H9 (cell line): ENCODE measurements at regions not wholly inside any gene's neighbourhood (a gene's known extent, or its start where the extent isn't known, plus 50 kb on each side); places are given as distances from the start of the nearest gene placed in this dataset.

ENCODE experiments used
- DNase-seq: peaks from one replicate; pipeline ENCODE4 v3.0.0-alpha.2; 2017
- H2AFZ ChIP-seq: one replicate; pipeline ENCODE4 v1.6.1; 2013; ENCODE audit warnings: mild to moderate bottlenecking, low read length, control low read depth, moderate library complexity
- H2AK5ac ChIP-seq: 2 replicates; pipeline ENCODE4 v1.6.1; 2013; ENCODE audit warnings: low read length, control low read depth, mixed read lengths; ENCODE audit not compliant: insufficient read length
- H2BK120ac ChIP-seq: one replicate; pipeline ENCODE4 v1.6.1; 2013; ENCODE audit warnings: low read depth, mild to moderate bottlenecking, low read length, control low read depth, inconsistent platforms; ENCODE audit not compliant: poor library complexity, severe bottlenecking
- H2BK12ac ChIP-seq: 2 replicates; pipeline ENCODE4 v1.6.1; 2013; ENCODE audit warnings: low read length, control low read depth, mixed read lengths, low read depth; ENCODE audit not compliant: insufficient read length
- H2BK15ac ChIP-seq: 2 replicates; pipeline ENCODE4 v1.6.1; 2013; ENCODE audit warnings: low read depth, low read length, control low read depth
- H2BK20ac ChIP-seq: one replicate; pipeline ENCODE4 v1.6.1; 2013; ENCODE audit warnings: low read depth, mild to moderate bottlenecking, low read length, control low read depth, inconsistent platforms; ENCODE audit not compliant: poor library complexity, severe bottlenecking
- H2BK5ac ChIP-seq: 2 replicates; pipeline ENCODE4 v1.6.1; 2013; ENCODE audit warnings: low read length, control low read depth, mixed read lengths; ENCODE audit not compliant: insufficient read length
- H3K14ac ChIP-seq: 2 replicates; pipeline ENCODE4 v1.6.1; 2013; ENCODE audit warnings: low read length, control low read depth; ENCODE audit not compliant: insufficient read depth
- H3K18ac ChIP-seq: 2 replicates; pipeline ENCODE4 v1.6.1; 2013; ENCODE audit warnings: low read depth, mild to moderate bottlenecking, mixed read lengths, low read length, control low read depth; ENCODE audit not compliant: insufficient read length
- H3K23ac ChIP-seq: 2 replicates; pipeline ENCODE4 v1.6.1; 2013; ENCODE audit warnings: low read length, control low read depth, mixed read lengths, low read depth; ENCODE audit not compliant: insufficient read length
- H3K23me2 ChIP-seq: 2 replicates; pipeline ENCODE4 v1.6.1; 2013; ENCODE audit warnings: low read depth, mild to moderate bottlenecking, mixed read lengths, low read length, control low read depth; ENCODE audit not compliant: insufficient read length, poor library complexity, severe bottlenecking
- H3K27ac ChIP-seq: 2 replicates; pipeline ENCODE4 v1.5.1; 2013; ENCODE audit warnings: low read length, control low read depth, mixed read lengths, low read depth; ENCODE audit not compliant: insufficient read length
- H3K27me3 ChIP-seq: 2 replicates; pipeline ENCODE4 v1.6.1; 2013; ENCODE audit warnings: low read length, control low read depth, inconsistent platforms; ENCODE audit not compliant: insufficient read depth
- H3K4ac ChIP-seq: 2 replicates; pipeline ENCODE4 v1.6.1; 2013; ENCODE audit warnings: low read depth, mild to moderate bottlenecking, control low read depth, inconsistent platforms, low read length, moderate library complexity
- H3K4me1 ChIP-seq: 2 replicates; pipeline ENCODE4 v1.6.1; 2013; ENCODE audit warnings: low read length, control low read depth, inconsistent platforms; ENCODE audit not compliant: insufficient read depth
- H3K4me2 ChIP-seq: 2 replicates; pipeline ENCODE4 v1.6.1; 2013; ENCODE audit warnings: low read length, control low read depth, mixed read lengths; ENCODE audit not compliant: insufficient read length, insufficient read depth
- H3K56ac ChIP-seq: 2 replicates; pipeline ENCODE4 v1.6.1; 2013; ENCODE audit warnings: low read depth, mild to moderate bottlenecking, mixed read lengths, low read length, control low read depth; ENCODE audit not compliant: insufficient read length
- H3K79me1 ChIP-seq: 2 replicates; pipeline ENCODE4 v1.6.1; 2013; ENCODE audit warnings: low read depth, mild to moderate bottlenecking, moderate library complexity, low read length, control low read depth, inconsistent platforms; ENCODE audit not compliant: insufficient read depth, poor library complexity, severe bottlenecking
- H3K79me2 ChIP-seq: 2 replicates; pipeline ENCODE4 v1.6.1; 2013; ENCODE audit warnings: low read length, control low read depth, inconsistent platforms; ENCODE audit not compliant: insufficient read depth
- H3K9ac ChIP-seq: 2 replicates; pipeline ENCODE4 v1.6.1; 2013; ENCODE audit warnings: low read length, control low read depth, mixed read lengths; ENCODE audit not compliant: insufficient read length; ENCODE audit errors: extremely low read depth
- H3K9me3 ChIP-seq: one replicate; pipeline ENCODE4 v1.6.1; 2013; ENCODE audit warnings: low read depth, low read length, inconsistent platforms; ENCODE audit not compliant: control insufficient read depth
- H3T11ph ChIP-seq: one replicate; pipeline ENCODE4 v1.6.1; 2013; ENCODE audit warnings: mild to moderate bottlenecking, low read length, control low read depth, inconsistent platforms
- H4K20me1 ChIP-seq: one replicate; pipeline ENCODE4 v1.6.1; 2013; ENCODE audit not compliant: control insufficient read depth, insufficient read length, insufficient read depth
- H4K5ac ChIP-seq: 2 replicates; pipeline ENCODE4 v1.6.1; 2013; ENCODE audit warnings: low read depth, mild to moderate bottlenecking, mixed read lengths, low read length, control low read depth; ENCODE audit not compliant: insufficient read length
- H4K8ac ChIP-seq: replicated peaks from 2 replicates; pipeline ENCODE4 v1.6.1; 2013; ENCODE audit warnings: low read length, control low read depth, mixed read lengths, low read depth; ENCODE audit not compliant: insufficient read length
- H4K91ac ChIP-seq: 2 replicates; pipeline ENCODE4 v1.6.1; 2013; ENCODE audit warnings: low read depth, mild to moderate bottlenecking, moderate library complexity, mixed read lengths, low read length, control low read depth; ENCODE audit not compliant: insufficient read length
- H3K27ac Mint-ChIP-seq, 3 experiments: 2 replicates in 2 of 3; 3 replicates in 1 of 3; pipeline ENCODE4 v1.8.0; 2020 to 2021; ENCODE audit warnings: mixed read lengths in 3 of 3, mild to moderate bottlenecking in 1 of 3, moderate library complexity in 1 of 3
- H3K27me3 Mint-ChIP-seq: 2 replicates; pipeline ENCODE4 v1.8.0; 2021; ENCODE audit warnings: low read depth, mild to moderate bottlenecking, moderate library complexity, mixed read lengths
- H3K36me3 Mint-ChIP-seq, 3 experiments: 2 replicates in 2 of 3; 3 replicates in 1 of 3; pipeline ENCODE4 v1.8.0; 2020 to 2021; ENCODE audit warnings: low read depth in 3 of 3, mixed read lengths in 3 of 3; ENCODE audit not compliant: insufficient read depth in 1 of 3
- H3K4me1 Mint-ChIP-seq, 2 experiments: 2 replicates each; pipeline ENCODE4 v1.8.0; 2020; ENCODE audit warnings: mixed read lengths in 2 of 2
- H3K4me3 Mint-ChIP-seq, 2 experiments: 2 replicates in 1 of 2; 3 replicates in 1 of 2; pipeline ENCODE4 v1.8.0; 2020 to 2021; ENCODE audit warnings: mild to moderate bottlenecking in 2 of 2, mixed read lengths in 2 of 2, moderate library complexity in 1 of 2
- H3K9me3 Mint-ChIP-seq, 2 experiments: 2 replicates in 1 of 2; 3 replicates in 1 of 2; pipeline ENCODE4 v1.8.0; 2020; ENCODE audit warnings: mild to moderate bottlenecking in 2 of 2, mixed read lengths in 2 of 2, moderate library complexity in 1 of 2
- CTCF ChIP-seq: fragments of 200-600 bp; sonication (generic); conservative IDR thresholded peaks from 3 replicates; pipeline ENCODE4 v1.8.0; 2021; ENCODE audit warnings: antibody characterized with exemption, mild to moderate bottlenecking
- WGBS: extraction: QIAGEN DNeasy Blood & Tissue Kit; methylation state at CpG from one replicate; pipeline ENCODE4 v1.1.7; 2013; ENCODE audit warnings: missing lambda C conversion rate, low lambda C conversion rate, mixed read lengths; ENCODE audit not compliant: insufficient read length; ENCODE audit errors: extremely low coverage; 5-methylcytosine and 5-hydroxymethylcytosine counted together

GRCh38 chr3:24923570-24923969, 428.9 kb upstream of the THRB start:
- Histone ChIP-seq H3K23ac (no peak overlapping the region), H4K5ac (no peak overlapping the region), H3K9ac (no peak overlapping the region), H3K23me2 (no peaks in the 10 kb centered on the region), H3K14ac (no peak overlapping the region), H4K8ac (no peak overlapping the region), H3K27me3 (no peaks in the 10 kb centered on the region), H4K91ac (no peak overlapping the region), H2BK15ac (no peak overlapping the region), H3K4ac (no peak overlapping the region), H3K56ac (no peak overlapping the region), H3K4me1 (no peaks in the 10 kb centered on the region), H3K9me3 (no peaks in the 10 kb centered on the region), H2AK5ac (no peak overlapping the region), H2BK5ac (no peak overlapping the region), H3K27ac (no peak overlapping the region), H3T11ph (no peak overlapping the region), H3K79me1 (no peaks in the 10 kb centered on the region), H2BK120ac (no peak overlapping the region), H3K79me2 (no peaks in the 10 kb centered on the region), H2AFZ (no peak overlapping the region), H3K4me2 (no peak overlapping the region), H3K18ac (no peak overlapping the region), H2BK20ac (no peak overlapping the region), H4K20me1 (no peaks in the 10 kb centered on the region), H2BK12ac (no peak overlapping the region)
- Mint-ChIP-seq H3K36me3 (no peaks in the 10 kb centered on the region), H3K9me3 (no peaks in the 10 kb centered on the region), H3K27me3 (no peaks in the 10 kb centered on the region; the same call in 1 of the 2 replicates), H3K27ac (no peak overlapping the region), H3K4me3 (no peak overlapping the region), H3K4me1 (peaks cover 0 to 8% of the 10 kb centered on the region in 2 experiments; a peak in 2 of 4 replicates)
- no peak for TF ChIP-seq CTCF
- no CpG with 5 or more reads among the region's 2 CpGs for WGBS
- no peak for DNase-seq
